ENCODE measurements at regions not wholly inside any gene's neighbourhood (a gene's known extent, or its start where the extent isn't known, plus 50 kb on each side); places are given as distances from the start of the nearest gene placed in this dataset.

DNA sequence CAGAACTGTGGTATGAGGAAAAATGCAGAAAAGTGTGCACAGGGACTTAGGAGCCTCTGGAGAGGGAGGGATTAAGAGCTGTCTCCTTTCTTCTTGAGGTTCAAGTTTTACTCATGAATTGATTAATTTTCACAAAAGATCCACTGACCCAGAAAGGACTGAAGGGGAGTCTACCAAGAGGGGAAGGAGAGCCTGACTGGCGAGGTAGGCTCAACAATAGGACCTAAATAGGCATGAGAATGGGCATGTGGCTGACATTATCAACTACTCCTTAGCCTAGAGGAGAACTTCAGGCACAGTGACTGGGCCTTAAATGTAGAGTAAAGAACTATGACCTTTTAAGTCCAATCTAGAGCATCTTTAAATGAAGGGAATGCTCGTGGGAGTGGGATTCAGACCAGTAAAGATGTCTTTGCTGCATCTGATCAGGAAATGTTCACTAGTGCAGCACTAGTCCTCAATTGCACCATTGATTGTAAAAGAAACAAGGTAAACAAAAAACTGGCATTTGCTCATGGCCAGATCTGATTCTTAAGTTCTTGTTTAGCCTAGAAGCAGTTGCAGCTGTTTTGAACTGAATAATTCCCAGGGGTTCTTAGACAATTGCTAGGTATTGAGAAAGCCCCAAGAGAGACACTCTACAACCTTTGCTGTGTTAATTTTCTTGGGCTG is 135.6 kb downstream of the RAB38 start:
- H3K4me1 ChIP-seq, result no peaks in the 10 kb centered on the region
- H3K9me3 ChIP-seq (replicated peaks in 1 of 11), result no peaks in the 10 kb centered on the region
- H3K9ac ChIP-seq, result no peak overlapping the region
- no peak for TF ChIP-seq Cebpa-rat (IDR thresholded peaks at IDR 0.05)
- H3K27me3 ChIP-seq, result no peaks in the 10 kb centered on the region
- no peak overlapping the region for H3K4me2 ChIP-seq
- H4K20me1 ChIP-seq, result no peaks in the 10 kb centered on the region
- H3K27ac ChIP-seq, result no peak overlapping the region
- H3K4me3 ChIP-seq, result no peak overlapping the region
- H3K36me3 ChIP-seq, result no peaks in the 10 kb centered on the region

DNA sequence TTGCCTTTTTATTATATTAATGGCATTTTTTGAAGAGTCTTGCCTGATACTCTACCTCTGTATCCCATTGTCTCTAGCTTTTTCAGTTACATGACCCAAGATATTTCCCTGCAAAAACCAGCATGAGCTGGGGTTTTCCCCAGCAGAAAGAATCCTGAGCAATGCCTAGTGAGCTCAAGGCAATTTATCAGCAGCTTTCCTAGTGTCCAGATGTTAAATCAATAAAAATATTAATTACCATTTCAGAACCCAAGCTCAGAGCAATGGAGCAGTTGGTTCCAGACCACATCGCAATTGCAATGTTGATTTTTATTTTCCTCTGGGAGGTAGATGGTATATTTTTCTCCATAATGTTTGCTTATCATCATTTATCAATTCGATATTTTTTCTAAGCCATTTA is 137.2 kb downstream of the RAB38 start:
- Histone ChIP-seq H3K4me1 (no peaks in the 10 kb centered on the region), H3K27ac (no peak overlapping the region), H3K9ac (no peak overlapping the region), H3K9me3 (replicated peaks in 1 of 11) (no peaks in the 10 kb centered on the region), H4K20me1 (no peaks in the 10 kb centered on the region), H3K4me3 (no peak overlapping the region), H3K4me2 (no peak overlapping the region), H3K36me3 (no peaks in the 10 kb centered on the region), H3K27me3 (no peaks in the 10 kb centered on the region)
- no peak for TF ChIP-seq Cebpa-rat (IDR thresholded peaks at IDR 0.05)

DNA sequence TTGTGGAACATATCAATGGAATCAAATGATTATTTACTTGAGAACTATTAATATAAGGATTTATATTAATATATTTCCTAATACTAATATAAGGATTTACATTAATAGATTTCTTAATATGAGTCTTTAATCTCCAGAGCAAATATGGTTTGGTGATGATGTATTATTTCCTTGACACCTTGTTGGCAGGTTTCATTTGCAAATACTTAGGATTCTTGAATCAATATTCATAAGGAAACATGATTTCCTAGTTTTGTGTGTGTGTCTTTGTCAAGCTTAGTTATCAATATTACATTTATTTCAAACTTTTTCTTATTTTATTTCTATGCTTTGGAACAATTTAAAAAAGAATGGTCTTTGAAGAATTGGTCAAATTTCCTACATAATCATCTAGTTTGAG is 138.5 kb downstream of the RAB38 start:
- H3K27ac ChIP-seq, result no peak overlapping the region
- TF ChIP-seq Cebpa-rat (IDR thresholded peaks at IDR 0.05), result no peak

DNA sequence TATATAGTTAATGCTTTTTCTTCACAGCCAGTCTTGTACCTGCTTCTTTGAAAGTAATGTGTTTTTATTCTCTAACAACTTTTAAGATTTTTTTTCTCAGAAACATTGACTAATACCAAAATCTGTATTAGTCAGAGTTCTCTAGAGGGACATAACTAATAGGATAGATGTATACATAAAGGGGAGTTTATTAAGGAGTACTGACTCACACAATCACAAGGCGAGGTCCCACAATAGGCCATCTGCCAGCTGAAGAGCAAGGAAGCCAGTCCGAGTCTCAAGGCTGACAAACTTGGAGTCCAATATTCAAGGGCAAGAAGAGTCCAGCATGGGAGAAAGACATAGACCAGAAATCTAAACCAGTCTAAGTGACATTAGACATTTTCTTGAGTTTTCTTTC is 140.0 kb downstream of the RAB38 start:
- Histone ChIP-seq H3K4me3 (no peak overlapping the region), H3K4me1 (no peaks in the 10 kb centered on the region), H3K36me3 (no peaks in the 10 kb centered on the region), H3K27me3 (no peaks in the 10 kb centered on the region), H4K20me1 (no peaks in the 10 kb centered on the region), H3K9me3 (replicated peaks in 1 of 11) (no peaks in the 10 kb centered on the region), H3K27ac (no peak overlapping the region), H3K4me2 (no peak overlapping the region), H3K9ac (no peak overlapping the region)
- no peak for TF ChIP-seq Cebpa-rat (IDR thresholded peaks at IDR 0.05)

More for the DNA sequence above, 138.5 kb downstream of the RAB38 start:
- H3K36me3 ChIP-seq, result no peaks in the 10 kb centered on the region
- H3K4me3 ChIP-seq, result no peak overlapping the region
- H3K9ac ChIP-seq, result no peak overlapping the region
- H3K27me3 ChIP-seq, result no peaks in the 10 kb centered on the region
- H3K4me2 ChIP-seq, result no peak overlapping the region
- H3K4me1 ChIP-seq, result no peaks in the 10 kb centered on the region
- no peaks in the 10 kb centered on the region for H3K9me3 ChIP-seq (replicated peaks in 1 of 11)
- H4K20me1 ChIP-seq, result no peaks in the 10 kb centered on the region

DNA sequence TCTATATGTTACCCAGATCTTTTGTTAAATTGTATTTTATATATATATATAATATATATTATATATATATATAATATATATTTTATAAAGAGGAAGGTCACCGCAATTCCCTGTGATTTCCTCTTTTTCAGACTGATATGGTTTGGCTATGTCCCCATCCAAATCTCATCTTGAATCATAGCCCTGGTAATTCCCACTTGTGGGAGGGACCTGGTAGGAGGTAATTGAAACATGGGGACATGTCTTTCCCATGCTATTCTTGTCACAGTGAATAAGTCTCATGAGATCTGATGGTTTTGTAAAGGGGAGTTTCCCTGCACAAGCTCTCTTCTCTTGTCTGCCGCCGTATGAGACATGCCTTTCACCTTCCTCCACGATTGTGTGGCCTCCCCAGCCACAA is 157.6 kb downstream of the RAB38 start:
- Histone ChIP-seq H4K20me1 (no peaks in the 10 kb centered on the region), H3K4me2 (no peak overlapping the region), H3K4me1 (no peaks in the 10 kb centered on the region), H3K27me3 (no peaks in the 10 kb centered on the region), H3K9me3 (replicated peaks in 1 of 11) (no peaks in the 10 kb centered on the region), H3K36me3 (no peaks in the 10 kb centered on the region), H3K9ac (no peak overlapping the region), H3K4me3 (no peak overlapping the region), H3K27ac (no peak overlapping the region)
- no peak for TF ChIP-seq Cebpa-rat (IDR thresholded peaks at IDR 0.05)

DNA sequence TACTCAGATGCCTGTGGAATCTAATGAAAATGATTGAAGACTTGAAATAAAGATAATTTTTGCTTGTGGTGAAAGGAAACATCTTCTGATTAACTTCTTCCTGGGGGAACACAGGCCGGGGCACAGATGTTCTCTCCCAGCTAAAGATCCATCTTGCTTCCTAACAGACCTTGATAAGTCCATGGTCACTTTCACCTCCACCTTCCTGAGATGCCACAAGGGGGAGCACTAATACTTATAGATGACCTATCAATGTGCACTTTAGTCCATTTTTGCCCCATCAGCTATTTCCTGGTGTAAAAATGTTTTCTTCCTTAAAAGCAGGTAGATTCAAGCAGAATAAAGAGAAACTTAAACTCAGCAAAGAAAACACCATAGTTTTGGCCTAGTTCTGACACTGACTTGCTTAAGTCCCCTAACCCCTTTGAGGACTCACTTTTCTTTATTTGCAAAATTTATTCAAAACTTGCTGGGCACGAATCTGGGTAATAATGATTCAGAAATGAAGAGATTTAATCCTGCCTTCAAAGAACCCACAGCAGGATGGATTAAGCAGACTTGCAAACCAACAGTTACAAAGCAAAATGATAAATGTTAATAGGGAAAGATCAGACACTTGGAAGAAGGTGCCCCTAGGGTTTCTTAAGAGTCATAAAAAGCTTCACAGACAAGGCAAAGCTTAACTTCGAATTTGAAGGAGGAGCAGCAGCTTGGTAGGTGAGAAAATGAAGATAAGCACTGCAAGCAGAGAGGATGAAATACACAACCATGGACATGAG is 158.7 kb downstream of the RAB38 start:
- H3K9ac ChIP-seq, result no peak overlapping the region
- no peak overlapping the region for H3K27ac ChIP-seq
- no peak overlapping the region for H3K4me2 ChIP-seq
- H3K9me3 ChIP-seq (replicated peaks in 1 of 11), result no peaks in the 10 kb centered on the region
- H3K4me1 ChIP-seq, result no peaks in the 10 kb centered on the region
- no peaks in the 10 kb centered on the region for H3K36me3 ChIP-seq
- H3K4me3 ChIP-seq, result no peak overlapping the region
- H3K27me3 ChIP-seq, result no peaks in the 10 kb centered on the region
- no peaks in the 10 kb centered on the region for H4K20me1 ChIP-seq
- no peak for TF ChIP-seq Cebpa-rat (IDR thresholded peaks at IDR 0.05)

DNA sequence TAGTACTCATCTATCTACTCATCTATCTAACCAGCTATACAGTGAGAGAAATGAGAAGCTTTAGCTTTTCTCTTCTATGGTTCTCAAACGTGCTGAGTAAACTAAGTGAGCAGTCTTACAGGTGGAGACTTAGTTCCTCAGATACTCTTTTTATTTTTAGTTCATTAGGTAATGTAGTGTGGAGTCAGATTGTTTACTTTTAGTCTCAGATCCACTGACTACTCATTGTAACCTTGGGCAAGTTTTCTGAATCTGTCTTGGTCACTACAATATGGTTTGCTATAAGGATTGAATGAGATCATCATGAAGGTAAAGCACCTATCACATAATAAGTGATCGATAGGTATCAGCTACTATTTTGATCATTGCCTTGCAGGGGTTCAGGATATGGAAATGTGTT is 160.1 kb downstream of the RAB38 start:
- TF ChIP-seq Cebpa-rat (IDR thresholded peaks at IDR 0.05), result no peak
- no peak overlapping the region for H3K4me3 ChIP-seq
- H3K36me3 ChIP-seq, result no peaks in the 10 kb centered on the region
- H3K4me2 ChIP-seq, result no peak overlapping the region
- no peaks in the 10 kb centered on the region for H3K9me3 ChIP-seq (replicated peaks in 1 of 11)
- H3K27me3 ChIP-seq, result no peaks in the 10 kb centered on the region
- H3K9ac ChIP-seq, result no peak overlapping the region
- no peaks in the 10 kb centered on the region for H4K20me1 ChIP-seq
- H3K27ac ChIP-seq, result no peak overlapping the region
- H3K4me1 ChIP-seq, result no peaks in the 10 kb centered on the region

DNA sequence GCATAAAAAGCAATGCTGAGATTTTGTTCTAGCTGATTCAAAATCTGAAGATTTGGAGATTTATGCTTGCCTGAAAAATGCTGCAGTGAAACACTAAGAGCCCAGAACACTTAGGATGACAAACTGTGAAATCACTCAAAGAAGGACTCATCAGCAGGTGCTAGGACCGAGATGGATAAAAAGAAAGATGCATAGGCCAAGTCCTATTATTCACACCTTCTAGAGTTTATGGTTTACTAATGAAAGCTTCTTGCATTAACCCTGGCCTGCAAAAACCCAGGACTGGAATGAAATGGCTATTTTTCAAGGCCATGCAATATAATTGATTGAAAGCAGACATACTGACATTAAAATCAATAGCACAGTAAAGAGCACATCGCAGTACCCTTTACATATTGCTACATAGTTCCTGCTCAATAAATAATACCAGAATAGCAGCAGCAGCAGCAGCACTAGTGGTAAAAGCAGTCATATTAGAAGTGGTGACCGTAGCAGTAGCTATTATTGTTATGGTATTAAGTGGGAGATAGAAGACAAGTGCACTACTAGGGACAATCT is 161.7 kb downstream of the RAB38 start:
- TF ChIP-seq Cebpa-rat (IDR thresholded peaks at IDR 0.05), result no peak
- Histone ChIP-seq H3K27me3 (no peaks in the 10 kb centered on the region), H3K9ac (no peak overlapping the region), H3K4me2 (no peak overlapping the region), H3K9me3 (replicated peaks in 1 of 11) (no peaks in the 10 kb centered on the region), H3K4me3 (no peak overlapping the region), H3K36me3 (no peaks in the 10 kb centered on the region), H3K27ac (no peak overlapping the region), H3K4me1 (no peaks in the 10 kb centered on the region), H4K20me1 (no peaks in the 10 kb centered on the region)

DNA sequence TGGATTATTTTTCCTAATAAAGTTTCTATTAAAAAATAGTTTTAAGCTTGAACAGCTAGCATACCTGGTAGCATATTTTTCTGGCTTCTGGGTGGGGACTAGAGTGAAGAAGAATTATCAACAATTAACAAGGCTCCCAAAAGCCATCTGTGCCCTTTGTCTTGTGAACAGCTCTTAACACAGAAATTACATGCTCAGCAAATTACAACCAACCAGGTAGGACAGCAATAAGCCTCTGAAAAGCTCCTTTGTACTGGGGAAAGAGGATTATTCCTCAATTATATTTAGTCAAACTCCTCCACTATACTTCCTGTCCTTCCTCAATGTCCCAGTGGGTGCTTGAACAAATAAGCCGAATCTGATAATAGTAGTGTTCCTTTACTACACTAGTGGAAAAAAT is 162.8 kb downstream of the RAB38 start:
- Histone ChIP-seq H3K27ac (no peak overlapping the region), H3K9ac (no peak overlapping the region), H3K4me2 (no peak overlapping the region), H3K36me3 (no peaks in the 10 kb centered on the region), H3K9me3 (replicated peaks in 1 of 11) (no peaks in the 10 kb centered on the region), H3K27me3 (no peaks in the 10 kb centered on the region), H4K20me1 (no peaks in the 10 kb centered on the region), H3K4me3 (no peak overlapping the region), H3K4me1 (no peaks in the 10 kb centered on the region)
- no peak for TF ChIP-seq Cebpa-rat (IDR thresholded peaks at IDR 0.05)

DNA sequence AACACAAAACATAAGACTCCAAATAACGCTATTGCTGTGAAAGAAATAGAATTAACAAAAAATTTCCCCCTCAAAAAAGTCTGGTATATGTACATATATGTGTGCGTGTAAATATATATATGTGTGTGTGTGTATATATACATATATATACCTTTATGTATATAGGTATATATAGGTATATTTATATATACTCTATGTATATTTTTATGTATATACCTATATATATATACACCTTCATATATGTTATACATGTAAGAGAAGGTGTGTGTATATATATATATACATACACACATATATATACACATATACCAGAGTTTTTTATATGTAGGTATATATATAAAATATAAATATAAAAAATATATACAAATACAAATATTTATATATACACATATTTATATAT is 199.2 kb downstream of the RAB38 start:
- Histone ChIP-seq H3K4me3 (no peak overlapping the region), H3K27me3 (no peaks in the 10 kb centered on the region), H4K20me1 (no peaks in the 10 kb centered on the region), H3K27ac (no peak overlapping the region), H3K4me2 (no peak overlapping the region), H3K4me1 (no peaks in the 10 kb centered on the region), H3K9ac (no peak overlapping the region), H3K9me3 (replicated peaks in 1 of 11) (no peaks in the 10 kb centered on the region), H3K36me3 (no peaks in the 10 kb centered on the region)
- no peak for TF ChIP-seq Cebpa-rat (IDR thresholded peaks at IDR 0.05)
